H9 (cell line): ENCODE measurements at regions not wholly inside any gene's neighbourhood (a gene's known extent, or its start where the extent isn't known, plus 50 kb on each side); places are given as distances from the start of the nearest gene placed in this dataset.

Experiments used
- DNase-seq: peaks from one replicate; pipeline ENCODE4 v3.0.0-alpha.2; 2017
- H2AFZ ChIP-seq: one replicate; pipeline ENCODE4 v1.6.1; 2013; ENCODE audit warnings: mild to moderate bottlenecking, low read length, control low read depth, moderate library complexity
- H2AK5ac ChIP-seq: 2 replicates; pipeline ENCODE4 v1.6.1; 2013; ENCODE audit warnings: low read length, control low read depth, mixed read lengths; ENCODE audit not compliant: insufficient read length
- H2BK120ac ChIP-seq: one replicate; pipeline ENCODE4 v1.6.1; 2013; ENCODE audit warnings: low read depth, mild to moderate bottlenecking, low read length, control low read depth, inconsistent platforms; ENCODE audit not compliant: poor library complexity, severe bottlenecking
- H2BK12ac ChIP-seq: 2 replicates; pipeline ENCODE4 v1.6.1; 2013; ENCODE audit warnings: low read length, control low read depth, mixed read lengths, low read depth; ENCODE audit not compliant: insufficient read length
- H2BK15ac ChIP-seq: 2 replicates; pipeline ENCODE4 v1.6.1; 2013; ENCODE audit warnings: low read depth, low read length, control low read depth
- H2BK20ac ChIP-seq: one replicate; pipeline ENCODE4 v1.6.1; 2013; ENCODE audit warnings: low read depth, mild to moderate bottlenecking, low read length, control low read depth, inconsistent platforms; ENCODE audit not compliant: poor library complexity, severe bottlenecking
- H2BK5ac ChIP-seq: 2 replicates; pipeline ENCODE4 v1.6.1; 2013; ENCODE audit warnings: low read length, control low read depth, mixed read lengths; ENCODE audit not compliant: insufficient read length
- H3K14ac ChIP-seq: 2 replicates; pipeline ENCODE4 v1.6.1; 2013; ENCODE audit warnings: low read length, control low read depth; ENCODE audit not compliant: insufficient read depth
- H3K18ac ChIP-seq: 2 replicates; pipeline ENCODE4 v1.6.1; 2013; ENCODE audit warnings: low read depth, mild to moderate bottlenecking, mixed read lengths, low read length, control low read depth; ENCODE audit not compliant: insufficient read length
- H3K23ac ChIP-seq: 2 replicates; pipeline ENCODE4 v1.6.1; 2013; ENCODE audit warnings: low read length, control low read depth, mixed read lengths, low read depth; ENCODE audit not compliant: insufficient read length
- H3K23me2 ChIP-seq: 2 replicates; pipeline ENCODE4 v1.6.1; 2013; ENCODE audit warnings: low read depth, mild to moderate bottlenecking, mixed read lengths, low read length, control low read depth; ENCODE audit not compliant: insufficient read length, poor library complexity, severe bottlenecking
- H3K27ac ChIP-seq: 2 replicates; pipeline ENCODE4 v1.5.1; 2013; ENCODE audit warnings: low read length, control low read depth, mixed read lengths, low read depth; ENCODE audit not compliant: insufficient read length
- H3K27me3 ChIP-seq: 2 replicates; pipeline ENCODE4 v1.6.1; 2013; ENCODE audit warnings: low read length, control low read depth, inconsistent platforms; ENCODE audit not compliant: insufficient read depth
- H3K4ac ChIP-seq: 2 replicates; pipeline ENCODE4 v1.6.1; 2013; ENCODE audit warnings: low read depth, mild to moderate bottlenecking, control low read depth, inconsistent platforms, low read length, moderate library complexity
- H3K4me1 ChIP-seq: 2 replicates; pipeline ENCODE4 v1.6.1; 2013; ENCODE audit warnings: low read length, control low read depth, inconsistent platforms; ENCODE audit not compliant: insufficient read depth
- H3K4me2 ChIP-seq: 2 replicates; pipeline ENCODE4 v1.6.1; 2013; ENCODE audit warnings: low read length, control low read depth, mixed read lengths; ENCODE audit not compliant: insufficient read length, insufficient read depth
- H3K56ac ChIP-seq: 2 replicates; pipeline ENCODE4 v1.6.1; 2013; ENCODE audit warnings: low read depth, mild to moderate bottlenecking, mixed read lengths, low read length, control low read depth; ENCODE audit not compliant: insufficient read length
- H3K79me1 ChIP-seq: 2 replicates; pipeline ENCODE4 v1.6.1; 2013; ENCODE audit warnings: low read depth, mild to moderate bottlenecking, moderate library complexity, low read length, control low read depth, inconsistent platforms; ENCODE audit not compliant: insufficient read depth, poor library complexity, severe bottlenecking
- H3K79me2 ChIP-seq: 2 replicates; pipeline ENCODE4 v1.6.1; 2013; ENCODE audit warnings: low read length, control low read depth, inconsistent platforms; ENCODE audit not compliant: insufficient read depth
- H3K9ac ChIP-seq: 2 replicates; pipeline ENCODE4 v1.6.1; 2013; ENCODE audit warnings: low read length, control low read depth, mixed read lengths; ENCODE audit not compliant: insufficient read length; ENCODE audit errors: extremely low read depth
- H3K9me3 ChIP-seq: one replicate; pipeline ENCODE4 v1.6.1; 2013; ENCODE audit warnings: low read depth, low read length, inconsistent platforms; ENCODE audit not compliant: control insufficient read depth
- H3T11ph ChIP-seq: one replicate; pipeline ENCODE4 v1.6.1; 2013; ENCODE audit warnings: mild to moderate bottlenecking, low read length, control low read depth, inconsistent platforms
- H4K20me1 ChIP-seq: one replicate; pipeline ENCODE4 v1.6.1; 2013; ENCODE audit not compliant: control insufficient read depth, insufficient read length, insufficient read depth
- H4K5ac ChIP-seq: 2 replicates; pipeline ENCODE4 v1.6.1; 2013; ENCODE audit warnings: low read depth, mild to moderate bottlenecking, mixed read lengths, low read length, control low read depth; ENCODE audit not compliant: insufficient read length
- H4K8ac ChIP-seq: replicated peaks from 2 replicates; pipeline ENCODE4 v1.6.1; 2013; ENCODE audit warnings: low read length, control low read depth, mixed read lengths, low read depth; ENCODE audit not compliant: insufficient read length
- H4K91ac ChIP-seq: 2 replicates; pipeline ENCODE4 v1.6.1; 2013; ENCODE audit warnings: low read depth, mild to moderate bottlenecking, moderate library complexity, mixed read lengths, low read length, control low read depth; ENCODE audit not compliant: insufficient read length
- H3K27ac Mint-ChIP-seq, 3 experiments: 2 replicates in 2 of 3; 3 replicates in 1 of 3; pipeline ENCODE4 v1.8.0; 2020 to 2021; ENCODE audit warnings: mixed read lengths in 3 of 3, mild to moderate bottlenecking in 1 of 3, moderate library complexity in 1 of 3
- H3K27me3 Mint-ChIP-seq: 2 replicates; pipeline ENCODE4 v1.8.0; 2021; ENCODE audit warnings: low read depth, mild to moderate bottlenecking, moderate library complexity, mixed read lengths
- H3K36me3 Mint-ChIP-seq, 3 experiments: 2 replicates in 2 of 3; 3 replicates in 1 of 3; pipeline ENCODE4 v1.8.0; 2020 to 2021; ENCODE audit warnings: low read depth in 3 of 3, mixed read lengths in 3 of 3; ENCODE audit not compliant: insufficient read depth in 1 of 3
- H3K4me1 Mint-ChIP-seq, 2 experiments: 2 replicates each; pipeline ENCODE4 v1.8.0; 2020; ENCODE audit warnings: mixed read lengths in 2 of 2
- H3K4me3 Mint-ChIP-seq, 2 experiments: 2 replicates in 1 of 2; 3 replicates in 1 of 2; pipeline ENCODE4 v1.8.0; 2020 to 2021; ENCODE audit warnings: mild to moderate bottlenecking in 2 of 2, mixed read lengths in 2 of 2, moderate library complexity in 1 of 2
- H3K9me3 Mint-ChIP-seq, 2 experiments: 2 replicates in 1 of 2; 3 replicates in 1 of 2; pipeline ENCODE4 v1.8.0; 2020; ENCODE audit warnings: mild to moderate bottlenecking in 2 of 2, mixed read lengths in 2 of 2, moderate library complexity in 1 of 2
- CTCF ChIP-seq: fragments of 200-600 bp; sonication (generic); conservative IDR thresholded peaks from 3 replicates; pipeline ENCODE4 v1.8.0; 2021; ENCODE audit warnings: antibody characterized with exemption, mild to moderate bottlenecking
- WGBS: extraction: QIAGEN DNeasy Blood & Tissue Kit; methylation state at CpG from one replicate; pipeline ENCODE4 v1.1.7; 2013; ENCODE audit warnings: missing lambda C conversion rate, low lambda C conversion rate, mixed read lengths; ENCODE audit not compliant: insufficient read length; ENCODE audit errors: extremely low coverage; 5-methylcytosine and 5-hydroxymethylcytosine counted together

GRCh38 chrX:125394449-125394848, 74.8 kb downstream of the TEX13C start:
- Mint-ChIP-seq H3K9me3 (peaks cover 5 to 29% of the 10 kb centered on the region in 2 experiments), H3K27me3 (no peaks in the 10 kb centered on the region; the same call in 1 of the 2 replicates), H3K4me3 (peak overlapping the region; percentile 95 to 96), H3K4me1 (peaks cover 48 to 63% of the 10 kb centered on the region in 2 experiments), H3K36me3 (peaks cover 43 to 47% (median 45%) of the 10 kb centered on the region in 3 experiments), H3K27ac (peak overlapping the region; percentile 95 to 99 (median 97))
- H3K4me2 ChIP-seq = peak overlapping the region; percentile 74
- no peak overlapping the region for H2BK5ac ChIP-seq
- H2AFZ ChIP-seq = no peak overlapping the region
- peaks cover 2% of the 10 kb centered on the region; the same call in 1 of the 2 replicates for H3K79me2 ChIP-seq
- H2BK15ac ChIP-seq = no peak overlapping the region
- H3K23ac ChIP-seq = no peak overlapping the region
- H3T11ph ChIP-seq = no peak overlapping the region
- H2BK120ac ChIP-seq = no peak overlapping the region
- H3K23me2 ChIP-seq = no peaks in the 10 kb centered on the region
- H3K4ac ChIP-seq = no peak overlapping the region
- no peak overlapping the region for H3K14ac ChIP-seq
- no peaks in the 10 kb centered on the region for H3K4me1 ChIP-seq
- no peak overlapping the region for H4K91ac ChIP-seq
- no peak overlapping the region for H4K8ac ChIP-seq
- no peak for TF ChIP-seq CTCF
- no peak overlapping the region for H2BK12ac ChIP-seq
- H2AK5ac ChIP-seq = no peak overlapping the region
- H2BK20ac ChIP-seq = no peak overlapping the region
- H4K20me1 ChIP-seq = no peaks in the 10 kb centered on the region
- no peak overlapping the region for H4K5ac ChIP-seq
- no peak overlapping the region for H3K56ac ChIP-seq
- H3K18ac ChIP-seq = no peak overlapping the region
- no peaks in the 10 kb centered on the region for H3K9me3 ChIP-seq
- peak overlapping the region; percentile 98 for H3K27ac ChIP-seq
- no peak for DNase-seq
- WGBS = no CpG with 5 or more reads among the region's 4 CpGs
- no peak overlapping the region for H3K9ac ChIP-seq
- peaks cover 3% of the 10 kb centered on the region for H3K79me1 ChIP-seq
- H3K27me3 ChIP-seq = no peaks in the 10 kb centered on the region
